Neuronal stem cell (in vitro differentiated cells): ENCODE measurements at regions not wholly inside any gene's neighbourhood (a gene's known extent, or its start where the extent isn't known, plus 50 kb on each side); places are given as distances from the start of the nearest gene placed in this dataset.

Source experiments
- DNase-seq: peaks from one replicate; pipeline ENCODE4 v3.0.0-alpha.2; 2013; ENCODE audit warnings: low spot score
- H2AFZ ChIP-seq: one replicate; pipeline ENCODE4 v1.6.1; 2013; ENCODE audit warnings: mild to moderate bottlenecking, low read length, inconsistent platforms
- H2AK5ac ChIP-seq: 2 replicates; pipeline ENCODE4 v1.6.1; 2013; ENCODE audit warnings: low read depth, mild to moderate bottlenecking, inconsistent platforms, low read length, moderate library complexity, mixed read lengths
- H2BK120ac ChIP-seq: 2 replicates; pipeline ENCODE4 v1.6.1; 2013; ENCODE audit warnings: low read depth, mild to moderate bottlenecking, inconsistent platforms, low read length, moderate library complexity, mixed read lengths
- H2BK12ac ChIP-seq: one replicate; pipeline ENCODE4 v1.6.1; 2013; ENCODE audit warnings: low read length, inconsistent platforms
- H2BK15ac ChIP-seq: 2 replicates; pipeline ENCODE4 v1.6.1; 2013; ENCODE audit warnings: mild to moderate bottlenecking, low read length, inconsistent platforms, mixed read lengths
- H2BK5ac ChIP-seq: one replicate; pipeline ENCODE4 v1.6.1; 2013; ENCODE audit warnings: inconsistent platforms, mild to moderate bottlenecking, low read length, moderate library complexity
- H3K14ac ChIP-seq: one replicate; pipeline ENCODE4 v1.6.1; 2013; ENCODE audit warnings: low read length, inconsistent platforms
- H3K18ac ChIP-seq: 2 replicates; pipeline ENCODE4 v1.6.1; 2013; ENCODE audit warnings: low read length, inconsistent platforms
- H3K23ac ChIP-seq: 2 replicates; pipeline ENCODE4 v1.6.1; 2013; ENCODE audit warnings: low read depth, mild to moderate bottlenecking, mixed read lengths, low read length, inconsistent platforms; ENCODE audit not compliant: poor library complexity
- H3K27ac ChIP-seq: replicated peaks from 3 replicates; pipeline ENCODE4 v1.5.1; 2013; ENCODE audit warnings: low read length, inconsistent platforms
- H3K27me3 ChIP-seq, 3 experiments: 2 replicates each; pipeline ENCODE4 v1.6.1; 2013; ENCODE audit warnings: low read length in 3 of 3, mild to moderate bottlenecking in 2 of 3, inconsistent platforms in 1 of 3, low read depth in 1 of 3, mixed read lengths in 1 of 3, moderate library complexity in 1 of 3; ENCODE audit not compliant: control insufficient read depth in 3 of 3, insufficient read depth in 3 of 3
- H3K36me3 ChIP-seq, 2 donors: replicated peaks in 1 of 2; 2 replicates each; pipeline ENCODE4 v1.6.1; 2013; ENCODE audit warnings: low read length in 2 of 2; ENCODE audit not compliant: control insufficient read depth in 2 of 2, insufficient read depth in 2 of 2
- H3K4ac ChIP-seq: 2 replicates; pipeline ENCODE4 v1.6.1; 2013; ENCODE audit warnings: inconsistent platforms, mild to moderate bottlenecking, low read length, moderate library complexity
- H3K4me1 ChIP-seq, 2 donors: 1 replicate in 1 of 2; 2 replicates in 1 of 2; pipeline ENCODE4 v1.6.1; 2013; ENCODE audit warnings: low read length in 2 of 2, low read depth in 1 of 2; ENCODE audit not compliant: control insufficient read depth in 2 of 2, insufficient read depth in 1 of 2
- H3K4me2 ChIP-seq: one replicate; pipeline ENCODE4 v1.6.1; 2013; ENCODE audit warnings: mild to moderate bottlenecking, low read length, inconsistent platforms; ENCODE audit not compliant: insufficient read depth, poor library complexity, severe bottlenecking
- H3K4me3 ChIP-seq, 2 donors: 2 replicates each; pipeline ENCODE4 v1.5.1; 2013; ENCODE audit warnings: low read length in 2 of 2, mild to moderate bottlenecking in 2 of 2, inconsistent platforms in 1 of 2, moderate library complexity in 1 of 2
- H3K79me1 ChIP-seq: one replicate; pipeline ENCODE4 v1.6.1; 2013; ENCODE audit warnings: low read depth, mild to moderate bottlenecking, inconsistent platforms, low read length, moderate library complexity
- H3K9ac ChIP-seq: one replicate; pipeline ENCODE4 v1.6.1; 2013; ENCODE audit warnings: mild to moderate bottlenecking, low read depth, low read length, inconsistent platforms; ENCODE audit not compliant: poor library complexity
- H3K9me3 ChIP-seq, 2 donors: replicated peaks in 1 of 2; 2 replicates each; pipeline versions ENCODE3 to v1.6.1; 2013; ENCODE audit warnings: low read length in 2 of 2, mild to moderate bottlenecking in 2 of 2, inconsistent platforms in 1 of 2, low read depth in 1 of 2, mixed read lengths in 1 of 2, moderate library complexity in 1 of 2; ENCODE audit not compliant: control insufficient read depth in 2 of 2, insufficient read depth in 1 of 2
- H4K8ac ChIP-seq: one replicate; pipeline ENCODE4 v1.6.1; 2013; ENCODE audit warnings: low read depth, mild to moderate bottlenecking, inconsistent platforms, low read length, moderate library complexity
- H4K91ac ChIP-seq: one replicate; pipeline ENCODE4 v1.6.1; 2013; ENCODE audit warnings: low read length, low read depth, mild to moderate bottlenecking, inconsistent platforms; ENCODE audit not compliant: poor library complexity
- WGBS, 2 donors: extraction: QIAGEN DNeasy Blood & Tissue Kit; methylation state at CpG; one replicate each; pipeline ENCODE4 v1.1.7; 2013; ENCODE audit warnings: missing lambda C conversion rate in 2 of 2, mixed read lengths in 1 of 2; ENCODE audit not compliant: insufficient read length in 2 of 2, insufficient replicate concordance in 1 of 2; ENCODE audit errors: extremely low coverage in 2 of 2; 5-methylcytosine and 5-hydroxymethylcytosine counted together

GRCh38 chr3:14298991-14299555, 103.3 kb upstream of the SLC6A6 start:
- H3K27ac ChIP-seq = no peak overlapping the region
- H3K9ac ChIP-seq = no peak overlapping the region
- no peak overlapping the region for H3K4ac ChIP-seq
- H2BK120ac ChIP-seq = no peak overlapping the region
- H4K91ac ChIP-seq = no peak overlapping the region
- no peaks in the 10 kb centered on the region for H3K9me3 ChIP-seq
- WGBS, 2 donors = no CpG with 5 or more reads among the region's 8 CpGs
- H4K8ac ChIP-seq = no peak overlapping the region
- peak overlapping the region; percentile 40 for H3K18ac ChIP-seq
- no peaks in the 10 kb centered on the region for H3K36me3 ChIP-seq
- no peak overlapping the region for H2AFZ ChIP-seq
- H2BK5ac ChIP-seq = no peak overlapping the region
- no peak overlapping the region for H3K14ac ChIP-seq
- peaks cover 0 to 3% of the 10 kb centered on the region in 2 donors for H3K4me1 ChIP-seq
- no peak overlapping the region for H3K23ac ChIP-seq
- no peak overlapping the region for H3K4me2 ChIP-seq
- H3K79me1 ChIP-seq = no peaks in the 10 kb centered on the region
- H2BK15ac ChIP-seq = no peak overlapping the region
- no peak overlapping the region for H2BK12ac ChIP-seq
- H2AK5ac ChIP-seq = peak overlapping the region; percentile 85
- H3K4me3 ChIP-seq = no peak overlapping the region
- H3K27me3 ChIP-seq = peaks cover 0 to 24% (median 14%) of the 10 kb centered on the region in 3 experiments
- DNase-seq = no peak

- no peak overlapping the region for H3K9ac ChIP-seq
- H3K27me3 ChIP-seq = peaks cover 0 to 31% (median 14%) of the 10 kb centered on the region in 3 experiments
- no peak overlapping the region for H3K14ac ChIP-seq
- H3K79me1 ChIP-seq = no peaks in the 10 kb centered on the region
- H3K36me3 ChIP-seq = no peaks in the 10 kb centered on the region
- no peak overlapping the region for H3K4ac ChIP-seq
- H2BK12ac ChIP-seq = no peak overlapping the region
- H3K4me1 ChIP-seq = peaks cover 0 to 3% of the 10 kb centered on the region in 2 donors
- no peak overlapping the region for H3K18ac ChIP-seq
- no peak overlapping the region for H3K4me3 ChIP-seq
- H3K4me2 ChIP-seq = no peak overlapping the region
- no peak for DNase-seq
- no peak overlapping the region for H4K91ac ChIP-seq
- no CpG with 5 or more reads among the region's 5 CpGs for WGBS, 2 donors
- H3K9me3 ChIP-seq = no peaks in the 10 kb centered on the region
- H4K8ac ChIP-seq = no peak overlapping the region
- peak overlapping the region; percentile 42 for H2AK5ac ChIP-seq
- H2AFZ ChIP-seq = no peak overlapping the region
- H2BK15ac ChIP-seq = no peak overlapping the region
- no peak overlapping the region for H2BK120ac ChIP-seq
- no peak overlapping the region for H2BK5ac ChIP-seq
- H3K23ac ChIP-seq = no peak overlapping the region
- no peak overlapping the region for H3K27ac ChIP-seq
Observed at GRCh38 chr3:14299767-14300166, 102.6 kb upstream of the SLC6A6 start.

- no CpG with 5 or more reads among the region's 11 CpGs for WGBS, 2 donors
- no peak overlapping the region for H2AK5ac ChIP-seq
- no peak overlapping the region for H3K14ac ChIP-seq
- DNase-seq = no peak
- no peak overlapping the region for H4K91ac ChIP-seq
- peaks cover 0 to 3% of the 10 kb centered on the region in 2 donors for H3K4me1 ChIP-seq
- no peak overlapping the region for H3K4me3 ChIP-seq
- H3K27me3 ChIP-seq = peaks cover 0 to 35% (median 14%) of the 10 kb centered on the region in 3 experiments
- no peak overlapping the region for H3K4me2 ChIP-seq
- H4K8ac ChIP-seq = no peak overlapping the region
- no peak overlapping the region for H2BK5ac ChIP-seq
- H3K36me3 ChIP-seq = no peaks in the 10 kb centered on the region
- H2BK15ac ChIP-seq = no peak overlapping the region
- no peak overlapping the region for H3K4ac ChIP-seq
- H3K79me1 ChIP-seq = no peaks in the 10 kb centered on the region
- no peak overlapping the region for H2BK12ac ChIP-seq
- peak overlapping the region; percentile 63 for H3K18ac ChIP-seq
- no peak overlapping the region for H2BK120ac ChIP-seq
- no peaks in the 10 kb centered on the region for H3K9me3 ChIP-seq
- H3K23ac ChIP-seq = no peak overlapping the region
- H3K27ac ChIP-seq = no peak overlapping the region
- no peak overlapping the region for H3K9ac ChIP-seq
- no peak overlapping the region for H2AFZ ChIP-seq
Observed at GRCh38 chr3:14300721-14301399, 101.5 kb upstream of the SLC6A6 start.

GRCh38 chr3:14301558-14301957, 100.8 kb upstream of the SLC6A6 start:
- no peak overlapping the region for H3K14ac ChIP-seq
- H2AFZ ChIP-seq = no peak overlapping the region
- H2BK15ac ChIP-seq = peak overlapping the region; percentile 76
- peaks cover 0 to 42% (median 14%) of the 10 kb centered on the region in 3 experiments for H3K27me3 ChIP-seq
- H4K91ac ChIP-seq = no peak overlapping the region
- no peak overlapping the region for H3K4me3 ChIP-seq
- no peak overlapping the region for H2BK120ac ChIP-seq
- DNase-seq = no peak
- H3K9ac ChIP-seq = peak overlapping the region; percentile 3
- no peak overlapping the region for H2BK5ac ChIP-seq
- no peak overlapping the region for H4K8ac ChIP-seq
- H3K4me2 ChIP-seq = no peak overlapping the region
- no CpG with 5 or more reads among the region's 15 CpGs for WGBS, 2 donors
- no peaks in the 10 kb centered on the region for H3K36me3 ChIP-seq
- no peak overlapping the region for H3K23ac ChIP-seq
- no peak overlapping the region for H3K27ac ChIP-seq
- H2AK5ac ChIP-seq = no peak overlapping the region
- H3K18ac ChIP-seq = peak overlapping the region; percentile 29
- no peak overlapping the region for H2BK12ac ChIP-seq
- H3K4ac ChIP-seq = no peak overlapping the region
- no peaks in the 10 kb centered on the region for H3K79me1 ChIP-seq
- peaks cover 0 to 3% of the 10 kb centered on the region in 2 donors for H3K4me1 ChIP-seq
- no peaks in the 10 kb centered on the region for H3K9me3 ChIP-seq
